NCI-H345 treated with DMSO at 0.1 percent for 48 hours (cell line): ENCODE measurements at regions not wholly inside any gene's neighbourhood (a gene's known extent, or its start where the extent isn't known, plus 50 kb on each side); places are given as distances from the start of the nearest gene placed in this dataset.
"Not testable (repeated sequence)": the region's sequence is repeated elsewhere in the genome, so short reads cannot be mapped to it uniquely, and the experiment has no call there.

Experiments
- DNase-seq: peaks from one replicate; lab custom pipeline; 2025; ENCODE audit not compliant: unreplicated experiment; lab: John Stamatoyannopoulos, UW

- not testable (repeated sequence) for DNase-seq
These were observed 1734.9 kb downstream of the SLITRK5 start for GRCh38 chr13:89406096-89406495.

- DNase-seq: no peak
These were observed 1736.2 kb downstream of the SLITRK5 start for GRCh38 chr13:89407357-89407756.

- no peak for DNase-seq
These were observed 1761.8 kb downstream of the SLITRK5 start for GRCh38 chr13:89432997-89433396.

- not testable (repeated sequence) for DNase-seq
These were observed 1763.5 kb downstream of the SLITRK5 start for GRCh38 chr13:89434624-89435023.

GRCh38 chr13:89454681-89455080 lies 1783.5 kb downstream of the SLITRK5 start:
- DNase-seq: no peak

GRCh38 chr13:89455225-89455624 lies 1784.1 kb downstream of the SLITRK5 start:
- no peak for DNase-seq

- no peak for DNase-seq
These were observed 1784.6 kb downstream of the SLITRK5 start for GRCh38 chr13:89455741-89456140.

GRCh38 chr13:89457977-89458376 lies 1786.8 kb downstream of the SLITRK5 start:
- no peak for DNase-seq

- DNase-seq: no peak
These were observed 1787.3 kb downstream of the SLITRK5 start for GRCh38 chr13:89458456-89458855.

GRCh38 chr13:89460895-89461294 lies 1789.7 kb downstream of the SLITRK5 start:
- DNase-seq: not testable (repeated sequence)

GRCh38 chr13:89465366-89465765 lies 1794.2 kb downstream of the SLITRK5 start:
- no peak for DNase-seq

GRCh38 chr13:89468081-89468480 lies 1796.9 kb downstream of the SLITRK5 start:
- DNase-seq: no peak

GRCh38 chr13:89470901-89471300 lies 1799.7 kb downstream of the SLITRK5 start:
- no peak for DNase-seq

- DNase-seq: no peak
These were observed 1803.3 kb downstream of the SLITRK5 start for GRCh38 chr13:89474432-89474831.

GRCh38 chr13:89486065-89486464 lies 1814.9 kb downstream of the SLITRK5 start:
- DNase-seq: no peak

- DNase-seq: no peak
These were observed 1815.5 kb downstream of the SLITRK5 start for GRCh38 chr13:89486709-89487108.

- DNase-seq: no peak
These were observed 1819.5 kb downstream of the SLITRK5 start for GRCh38 chr13:89490661-89491060.

- no peak for DNase-seq
These were observed 1825.3 kb downstream of the SLITRK5 start for GRCh38 chr13:89496478-89496877.

GRCh38 chr13:89497658-89498057 lies 1826.5 kb downstream of the SLITRK5 start:
- DNase-seq: no peak

GRCh38 chr13:89502286-89502685 lies 1831.1 kb downstream of the SLITRK5 start:
- no peak for DNase-seq

- no peak for DNase-seq
These were observed 1832.8 kb upstream of the MIR17HG start for GRCh38 chr13:89514534-89515312.

GRCh38 chr13:89515948-89516347 lies 1831.5 kb upstream of the MIR17HG start:
- no peak for DNase-seq
